Thymus (tissue), 11 donors: ENCODE measurements at regions not wholly inside any gene's neighbourhood (a gene's known extent, or its start where the extent isn't known, plus 50 kb on each side); places are given as distances from the start of the nearest gene placed in this dataset.

Experiments
- DNase-seq, 9 donors: peaks; one replicate each; pipeline ENCODE4 v3.0.0-alpha.2; 2013; ENCODE audit warnings: low spot score in 9 of 9, low read depth in 6 of 9, missing footprints in 1 of 9
- H3K27ac ChIP-seq, 2 donors: one replicate each; pipeline ENCODE4 v1.5.1; 2013; ENCODE audit warnings: control low read depth in 1 of 2, low read depth in 1 of 2, low read length in 1 of 2, mild to moderate bottlenecking in 1 of 2, moderate library complexity in 1 of 2
- H3K27me3 ChIP-seq, 2 donors: one replicate each; pipeline ENCODE4 v1.5.1; 2013; ENCODE audit warnings: low read length in 1 of 2; ENCODE audit not compliant: control insufficient read depth in 2 of 2, insufficient read depth in 1 of 2
- H3K36me3 ChIP-seq, 2 donors: one replicate each; pipeline ENCODE4 v1.5.1; 2013; ENCODE audit warnings: low read length in 1 of 2, mild to moderate bottlenecking in 1 of 2, moderate library complexity in 1 of 2; ENCODE audit not compliant: control insufficient read depth in 2 of 2, insufficient read depth in 2 of 2
- H3K4me1 ChIP-seq, 2 donors: one replicate each; pipeline ENCODE4 v1.5.1; 2013; ENCODE audit warnings: low read length in 2 of 2; ENCODE audit not compliant: control insufficient read depth in 2 of 2, insufficient read depth in 2 of 2
- H3K4me3 ChIP-seq, 2 donors: one replicate each; pipeline ENCODE4 v1.5.1; 2013; ENCODE audit warnings: low read length in 2 of 2, control low read depth in 1 of 2, mild to moderate bottlenecking in 1 of 2
- H3K9me3 ChIP-seq, 2 donors: one replicate each; pipeline ENCODE4 v1.5.1; 2013; ENCODE audit warnings: low read length in 1 of 2, mild to moderate bottlenecking in 1 of 2; ENCODE audit not compliant: control insufficient read depth in 2 of 2, insufficient read depth in 1 of 2
- WGBS: extraction: QIAGEN DNeasy Blood & Tissue Kit; methylation state at CpG from one replicate; pipeline ENCODE4 v1.1.7; 2013; 5-methylcytosine and 5-hydroxymethylcytosine counted together
- donor health status: healthy.

DNA sequence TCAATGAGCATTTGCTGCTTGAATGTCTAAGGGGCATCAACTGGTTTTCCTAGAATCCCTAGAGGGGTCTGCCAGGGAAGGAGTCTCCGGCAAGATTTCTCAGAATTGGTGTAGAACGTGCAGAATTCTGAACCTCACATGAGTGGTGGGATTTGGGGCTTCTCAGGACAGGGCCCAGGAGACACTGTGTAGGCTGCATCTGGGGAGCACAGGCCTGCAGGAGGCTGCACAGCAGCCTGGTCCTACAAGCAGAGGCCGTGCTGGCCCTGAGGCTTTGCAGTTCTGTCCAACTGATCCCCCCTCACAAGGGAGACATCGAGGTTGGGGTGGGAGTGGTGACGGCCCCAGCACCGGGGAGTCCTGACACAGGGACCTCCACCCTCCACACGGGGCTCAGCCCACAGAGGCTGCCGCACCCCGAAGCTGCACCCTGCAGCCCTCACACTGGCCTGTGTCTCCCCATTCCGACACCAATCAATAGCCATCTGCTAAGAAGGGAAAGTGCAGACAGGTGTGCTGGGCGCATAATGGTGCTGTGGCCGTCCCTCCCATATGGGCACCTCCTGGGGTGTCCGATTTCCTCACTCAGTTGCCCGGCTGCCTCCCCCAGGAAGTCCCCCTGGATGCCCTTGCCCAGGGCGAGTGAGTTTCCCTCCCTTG, 688.1 kb downstream of the BRD1 start:
- Histone ChIP-seq H3K4me3 (no peak overlapping the region), H3K4me1 (no peaks in the 10 kb centered on the region), H3K27ac (no peak overlapping the region), H3K9me3 (no peaks in the 10 kb centered on the region), H3K36me3 (no peaks in the 10 kb centered on the region), H3K27me3 (peaks cover 0 to 2% of the 10 kb centered on the region in 2 donors)
- no peak for DNase-seq
- 86% methylated on average over 15 of the region's 15 CpGs for WGBS

DNA sequence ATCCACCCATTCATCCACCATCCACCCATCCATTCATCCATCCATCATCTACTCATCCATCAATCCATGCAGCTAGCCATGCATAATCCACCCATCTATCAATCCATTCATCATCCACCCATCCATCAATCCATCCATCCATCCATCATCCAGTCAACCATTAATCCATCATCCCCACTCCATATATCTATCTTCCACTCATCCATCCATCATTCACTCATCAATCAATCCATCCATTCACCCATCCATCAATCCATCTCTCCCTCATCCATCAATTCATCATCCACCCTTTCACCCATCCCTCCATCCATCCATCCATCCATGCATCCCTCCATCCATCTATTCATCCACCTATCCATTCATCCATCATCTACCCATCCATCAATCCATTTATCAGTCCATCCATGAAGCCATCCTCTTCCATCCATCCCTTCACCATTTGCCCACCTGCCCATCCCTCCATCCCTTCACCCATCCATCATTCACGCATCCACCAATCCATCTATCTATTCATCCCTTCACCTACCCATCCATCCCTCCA, 689.4 kb downstream of the BRD1 start:
- no peak for DNase-seq
- H3K27ac ChIP-seq, result no peak overlapping the region
- 98% methylated on average over 1 of the region's 1 CpG for WGBS
- H3K27me3 ChIP-seq, result peaks cover 0 to 2% of the 10 kb centered on the region in 2 donors
- no peaks in the 10 kb centered on the region for H3K36me3 ChIP-seq
- no peaks in the 10 kb centered on the region for H3K9me3 ChIP-seq
- H3K4me1 ChIP-seq, result no peaks in the 10 kb centered on the region
- no peak overlapping the region for H3K4me3 ChIP-seq

DNA sequence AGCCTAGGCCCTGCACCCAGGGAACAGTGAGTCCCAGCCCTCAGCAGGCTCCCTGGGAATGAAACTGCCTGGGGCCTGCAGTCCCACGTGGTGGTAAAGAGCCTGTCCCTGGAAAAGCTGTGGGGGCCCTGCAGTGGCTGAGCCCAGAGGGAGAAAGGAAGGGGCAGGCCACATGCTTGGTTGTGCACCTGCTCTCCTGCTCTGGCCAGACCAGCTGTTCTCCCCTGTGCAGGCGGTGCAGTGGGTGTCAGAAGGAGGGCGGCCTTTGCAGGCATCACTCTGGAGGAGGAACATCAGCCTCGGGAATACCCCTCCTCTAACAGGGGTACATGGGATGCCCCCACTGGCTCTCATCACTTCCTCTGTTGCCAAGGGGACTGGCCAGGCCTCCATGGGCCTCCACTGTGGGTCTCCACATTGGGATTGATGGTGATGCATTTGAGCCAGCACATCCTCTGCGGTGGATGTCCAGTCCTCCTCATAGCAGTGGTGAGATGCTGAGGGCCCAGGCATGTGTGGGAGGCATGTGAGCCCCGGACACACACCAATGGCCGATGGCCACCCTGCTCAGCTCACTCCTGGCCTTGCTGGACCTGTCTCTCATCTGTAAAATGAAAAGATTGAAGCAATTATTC, 690.4 kb downstream of the BRD1 start:
- DNase-seq, result no peak
- WGBS, result 85% methylated on average over 7 of the region's 7 CpGs

DNA sequence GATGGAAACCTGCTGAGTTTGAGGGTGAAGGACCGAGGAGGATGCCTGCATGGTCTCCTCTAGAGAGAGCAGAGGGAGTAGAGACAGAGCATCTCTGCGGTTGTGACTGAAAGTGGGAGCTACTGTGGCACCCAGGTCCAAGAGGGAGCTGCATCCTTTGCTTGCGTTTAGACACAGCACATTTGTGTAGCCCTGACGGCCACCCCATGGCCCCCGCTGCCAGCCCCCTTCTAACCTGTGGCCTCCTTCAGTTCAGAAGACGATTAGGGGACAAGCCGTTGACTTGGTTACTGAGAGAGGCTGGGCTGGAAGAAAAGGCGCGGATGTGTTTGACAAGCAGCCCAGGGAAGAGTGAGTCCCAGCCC, 690.9 kb downstream of the BRD1 start:
- Histone ChIP-seq H3K9me3 (no peaks in the 10 kb centered on the region), H3K27me3 (no peaks in the 10 kb centered on the region), H3K36me3 (no peaks in the 10 kb centered on the region), H3K4me3 (no peak overlapping the region), H3K27ac (no peak overlapping the region), H3K4me1 (no peaks in the 10 kb centered on the region)
- 95% methylated on average over 9 of the region's 9 CpGs for WGBS
- no peak for DNase-seq

More for the DNA sequence above, 690.4 kb downstream of the BRD1 start:
- H3K36me3 ChIP-seq, result no peaks in the 10 kb centered on the region
- H3K9me3 ChIP-seq, result no peaks in the 10 kb centered on the region
- no peaks in the 10 kb centered on the region for H3K4me1 ChIP-seq
- no peak overlapping the region for H3K27ac ChIP-seq
- no peaks in the 10 kb centered on the region for H3K27me3 ChIP-seq
- H3K4me3 ChIP-seq, result no peak overlapping the region

DNA sequence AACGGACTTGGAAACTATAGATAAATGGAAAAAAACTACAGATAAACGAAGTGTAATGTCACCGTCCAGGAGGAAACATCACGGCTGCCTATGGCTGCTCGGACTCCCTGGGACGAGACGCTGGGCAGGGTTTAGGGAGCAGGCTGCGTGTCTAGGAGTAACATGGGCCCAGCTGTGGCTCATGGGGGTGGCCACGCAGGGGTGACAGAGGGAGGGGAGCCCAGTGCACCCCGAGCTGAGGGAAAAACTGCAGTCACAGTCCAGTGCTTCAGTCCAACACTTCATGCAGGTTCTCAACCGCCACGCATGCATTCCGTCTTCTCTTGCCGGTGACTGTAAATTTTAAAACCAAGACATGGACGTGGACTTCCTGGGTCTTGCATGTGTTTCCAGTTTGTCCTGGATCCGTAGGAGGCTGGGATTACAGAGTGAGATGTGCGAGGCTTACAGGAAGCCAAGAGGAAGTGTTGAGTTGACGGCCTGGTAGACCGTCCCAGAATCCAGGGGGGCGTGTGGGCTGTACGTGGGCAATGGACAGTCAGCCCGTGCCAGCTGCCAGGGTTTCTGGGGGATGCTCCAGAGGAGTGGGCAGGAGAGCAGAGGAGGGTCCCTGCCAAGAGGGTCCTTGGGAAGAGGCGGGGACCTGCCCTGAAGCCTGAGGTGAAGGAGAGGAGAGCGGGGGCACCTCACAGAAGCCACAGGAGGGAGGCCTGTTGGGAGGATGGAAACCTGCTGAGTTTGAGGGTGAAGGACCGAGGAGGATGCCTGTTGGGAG, 691.4 kb downstream of the BRD1 start:
- no peak for DNase-seq
- Histone ChIP-seq H3K27ac (no peak overlapping the region), H3K4me1 (no peaks in the 10 kb centered on the region), H3K4me3 (no peak overlapping the region), H3K36me3 (no peaks in the 10 kb centered on the region), H3K9me3 (no peaks in the 10 kb centered on the region), H3K27me3 (no peaks in the 10 kb centered on the region)
- WGBS, result 74% methylated on average over 25 of the region's 25 CpGs

DNA sequence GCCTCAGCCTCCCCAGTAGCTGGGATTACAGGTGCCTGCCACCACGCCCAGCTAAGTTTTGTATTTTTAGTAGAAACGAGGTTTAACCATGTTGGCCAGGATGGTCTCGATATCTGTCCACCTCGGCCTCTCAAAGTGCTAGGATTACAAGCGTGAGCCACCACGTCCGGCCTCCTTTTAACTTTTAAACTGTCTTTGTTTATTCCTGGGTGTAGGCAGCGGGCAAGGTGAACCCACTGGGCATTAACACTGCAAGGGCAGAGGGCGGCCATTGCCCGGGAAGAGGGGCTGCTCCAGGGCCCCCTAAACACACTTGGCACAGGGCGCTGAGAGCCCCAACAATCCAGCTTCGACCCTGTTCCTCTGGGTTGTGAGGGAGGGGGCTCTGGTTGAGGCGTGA, 693.6 kb downstream of the BRD1 start:
- no peaks in the 10 kb centered on the region for H3K27me3 ChIP-seq
- WGBS, result 94% methylated on average over 13 of the region's 13 CpGs
- H3K4me3 ChIP-seq, result no peak overlapping the region
- no peaks in the 10 kb centered on the region for H3K36me3 ChIP-seq
- no peaks in the 10 kb centered on the region for H3K4me1 ChIP-seq
- H3K27ac ChIP-seq, result no peak overlapping the region
- no peak for DNase-seq
- no peaks in the 10 kb centered on the region for H3K9me3 ChIP-seq

DNA sequence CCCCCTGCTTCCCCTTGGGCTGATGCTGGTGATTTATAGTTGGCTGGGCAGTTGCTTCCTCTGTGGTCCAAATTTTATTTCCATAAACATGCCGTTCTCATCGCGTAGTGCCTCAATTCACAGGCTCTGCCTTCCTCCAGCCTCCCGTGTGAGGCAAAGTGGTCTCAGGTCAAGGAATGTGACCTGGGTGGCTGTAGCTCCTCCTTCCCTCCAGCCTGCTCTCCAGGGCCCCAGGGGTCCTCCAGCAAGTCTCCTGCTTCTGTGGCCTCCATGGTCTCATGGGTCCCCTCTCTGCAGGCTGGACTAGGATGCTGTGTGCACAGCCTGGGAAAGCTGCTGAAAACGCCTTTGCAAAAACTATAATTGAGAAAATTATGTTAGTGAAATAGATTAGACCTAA, 694.1 kb downstream of the BRD1 start:
- DNase-seq, result no peak
- WGBS, result 21% methylated on average over 5 of the region's 5 CpGs

DNA sequence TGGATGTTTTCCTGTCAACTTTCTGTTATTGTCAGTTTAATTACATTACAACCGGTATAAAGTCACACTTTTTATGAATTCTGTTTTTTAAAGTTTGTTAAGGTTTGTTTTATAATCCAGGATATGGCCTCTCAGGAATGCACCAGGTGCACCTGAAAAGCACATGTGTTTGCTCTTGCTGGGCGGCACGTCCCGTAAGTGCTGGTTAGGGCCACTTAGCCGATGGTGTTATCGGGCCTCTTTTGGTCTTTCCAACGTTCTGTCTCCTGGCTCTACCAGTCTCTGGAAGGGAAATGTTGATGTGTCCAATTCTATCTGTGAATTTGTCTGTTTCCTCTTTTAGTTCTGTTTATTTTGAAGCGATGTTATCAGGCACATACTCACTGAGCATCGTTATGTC, 695.7 kb downstream of the BRD1 start:
- WGBS, result 64% methylated on average over 9 of the region's 9 CpGs
- no peak overlapping the region for H3K4me3 ChIP-seq
- no peak overlapping the region for H3K27ac ChIP-seq
- H3K36me3 ChIP-seq, result no peaks in the 10 kb centered on the region
- no peaks in the 10 kb centered on the region for H3K9me3 ChIP-seq
- H3K4me1 ChIP-seq, result no peaks in the 10 kb centered on the region
- H3K27me3 ChIP-seq, result no peaks in the 10 kb centered on the region
- DNase-seq, result no peak

More for the DNA sequence above, 694.1 kb downstream of the BRD1 start:
- no peaks in the 10 kb centered on the region for H3K4me1 ChIP-seq
- H3K36me3 ChIP-seq, result no peaks in the 10 kb centered on the region
- no peak overlapping the region for H3K4me3 ChIP-seq
- no peaks in the 10 kb centered on the region for H3K27me3 ChIP-seq
- no peak overlapping the region for H3K27ac ChIP-seq
- no peaks in the 10 kb centered on the region for H3K9me3 ChIP-seq

DNA sequence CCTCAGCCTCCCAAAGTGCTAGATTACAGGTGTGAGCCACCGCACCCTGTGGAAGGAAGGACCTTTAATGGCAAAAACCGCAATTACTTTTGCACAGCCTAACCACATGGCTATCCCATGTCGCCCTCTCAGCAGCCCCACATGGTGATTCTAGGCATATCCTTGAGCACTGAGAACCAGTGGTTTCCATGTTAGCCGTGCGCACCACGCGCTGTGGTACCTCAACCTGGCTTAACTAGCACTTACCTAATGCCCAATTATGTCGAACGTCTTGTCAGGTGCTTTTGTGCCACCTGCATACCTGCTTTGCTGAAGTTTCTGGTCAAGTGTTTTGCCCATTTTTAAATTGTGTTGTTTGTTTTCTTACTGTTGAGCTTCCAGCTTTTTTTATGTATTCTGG, 697.9 kb downstream of the BRD1 start:
- 96% methylated on average over 9 of the region's 9 CpGs for WGBS
- H3K36me3 ChIP-seq, result no peaks in the 10 kb centered on the region
- H3K9me3 ChIP-seq, result no peaks in the 10 kb centered on the region
- no peak for DNase-seq
- no peak overlapping the region for H3K4me3 ChIP-seq
- no peak overlapping the region for H3K27ac ChIP-seq
- no peaks in the 10 kb centered on the region for H3K4me1 ChIP-seq
- no peaks in the 10 kb centered on the region for H3K27me3 ChIP-seq
